ENCODE measurements at regions not wholly inside any gene's neighbourhood (a gene's known extent, or its start where the extent isn't known, plus 50 kb on each side); places are given as distances from the start of the nearest gene placed in this dataset.

DNA sequence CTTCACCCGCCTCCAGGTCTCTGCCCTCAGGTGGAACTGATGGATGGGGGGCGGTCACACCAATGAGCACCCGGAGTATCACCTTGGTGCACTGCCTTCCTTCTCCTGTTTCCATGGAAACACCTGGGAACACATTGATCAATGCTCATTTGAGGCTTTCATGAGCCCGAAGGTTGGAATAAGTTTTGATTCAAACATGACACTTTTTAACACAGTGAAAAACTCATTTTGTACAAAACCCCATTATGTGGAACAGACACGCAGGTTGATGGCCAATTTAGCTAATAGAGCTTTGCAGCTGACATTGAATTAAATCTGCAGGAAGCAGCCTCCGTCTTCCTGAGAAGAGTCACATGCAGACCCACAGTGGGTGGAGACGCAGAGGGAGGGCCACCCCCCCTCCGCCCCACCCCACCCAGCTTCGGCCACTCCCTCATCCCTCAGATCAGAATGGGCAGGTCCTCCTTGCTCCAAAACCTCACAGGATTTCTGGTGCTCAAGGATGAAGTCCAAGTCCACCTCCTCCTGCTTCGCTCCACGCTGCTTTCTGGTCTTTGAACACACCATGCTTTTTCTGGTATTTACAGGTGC is 96.0 kb upstream of the MYCN start:
- no peaks in the 10 kb centered on the region for H3K27me3 ChIP-seq (ENCODE audit: insufficient read depth, low read length)
- H3K79me2 ChIP-seq (ENCODE audit: insufficient read depth, low read length) = no peaks in the 10 kb centered on the region
- H4K20me1 ChIP-seq (ENCODE audit: insufficient read depth, low read length) = no peaks in the 10 kb centered on the region
- H3K4me3 ChIP-seq (ENCODE audit: insufficient read depth, low read length) = no peak overlapping the region
- no peak overlapping the region for H3K4me2 ChIP-seq (ENCODE audit: insufficient read depth, low read length)
- H3K4me1 ChIP-seq (ENCODE audit: insufficient read depth, low read length) = no peaks in the 10 kb centered on the region
- TF ChIP-seq, protein P1, sequence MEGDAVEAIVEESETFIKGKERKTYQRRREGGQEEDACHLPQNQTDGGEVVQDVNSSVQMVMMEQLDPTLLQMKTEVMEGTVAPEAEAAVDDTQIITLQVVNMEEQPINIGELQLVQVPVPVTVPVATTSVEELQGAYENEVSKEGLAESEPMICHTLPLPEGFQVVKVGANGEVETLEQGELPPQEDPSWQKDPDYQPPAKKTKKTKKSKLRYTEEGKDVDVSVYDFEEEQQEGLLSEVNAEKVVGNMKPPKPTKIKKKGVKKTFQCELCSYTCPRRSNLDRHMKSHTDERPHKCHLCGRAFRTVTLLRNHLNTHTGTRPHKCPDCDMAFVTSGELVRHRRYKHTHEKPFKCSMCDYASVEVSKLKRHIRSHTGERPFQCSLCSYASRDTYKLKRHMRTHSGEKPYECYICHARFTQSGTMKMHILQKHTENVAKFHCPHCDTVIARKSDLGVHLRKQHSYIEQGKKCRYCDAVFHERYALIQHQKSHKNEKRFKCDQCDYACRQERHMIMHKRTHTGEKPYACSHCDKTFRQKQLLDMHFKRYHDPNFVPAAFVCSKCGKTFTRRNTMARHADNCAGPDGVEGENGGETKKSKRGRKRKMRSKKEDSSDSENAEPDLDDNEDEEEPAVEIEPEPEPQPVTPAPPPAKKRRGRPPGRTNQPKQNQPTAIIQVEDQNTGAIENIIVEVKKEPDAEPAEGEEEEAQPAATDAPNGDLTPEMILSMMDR (IDR thresholded peaks at IDR 0.05; ENCODE audit: extremely low read depth, low read depth, low read length) = no peak
- no peak for DNase-seq (ENCODE audit: insufficient read length, low spot score, missing footprints)
- H3K9me3 ChIP-seq (ENCODE audit: low read depth, low read length) = no peaks in the 10 kb centered on the region
- H3K27ac ChIP-seq (ENCODE audit: low read depth, low read length) = no peak overlapping the region
- no peaks in the 10 kb centered on the region for H3K36me3 ChIP-seq (ENCODE audit: insufficient read depth, low read length)
- H2AFZ ChIP-seq (ENCODE audit: low read length) = no peak overlapping the region

DNA sequence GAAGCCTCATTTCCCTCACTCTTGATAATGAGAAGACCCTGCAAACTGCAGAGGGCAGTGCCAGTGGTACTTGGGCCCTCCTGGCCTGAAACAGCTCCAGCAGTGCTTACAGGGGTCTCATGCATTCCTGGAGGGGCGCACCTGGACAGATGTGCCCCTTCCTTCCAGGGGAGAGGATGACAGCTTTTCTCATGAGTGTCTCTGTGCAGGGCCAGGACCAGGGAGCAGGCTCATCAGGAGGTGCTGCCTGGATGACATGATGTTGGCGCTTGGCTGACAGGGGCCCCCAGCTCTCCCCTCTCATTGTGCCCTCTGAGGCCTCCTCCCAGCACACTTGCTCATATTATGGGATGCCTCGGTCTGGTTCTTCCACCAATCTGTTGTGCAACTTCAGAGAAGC is 95.1 kb upstream of the MYCN start:
- Histone ChIP-seq H3K27me3 (ENCODE audit: insufficient read depth, low read length) (no peaks in the 10 kb centered on the region), H3K9me3 (ENCODE audit: low read depth, low read length) (no peaks in the 10 kb centered on the region), H3K4me1 (ENCODE audit: insufficient read depth, low read length) (no peaks in the 10 kb centered on the region), H3K79me2 (ENCODE audit: insufficient read depth, low read length) (no peaks in the 10 kb centered on the region), H3K4me2 (ENCODE audit: insufficient read depth, low read length) (no peak overlapping the region), H3K36me3 (ENCODE audit: insufficient read depth, low read length) (no peaks in the 10 kb centered on the region), H2AFZ (ENCODE audit: low read length) (no peak overlapping the region), H3K27ac (ENCODE audit: low read depth, low read length) (no peak overlapping the region), H4K20me1 (ENCODE audit: insufficient read depth, low read length) (no peaks in the 10 kb centered on the region), H3K4me3 (ENCODE audit: insufficient read depth, low read length) (no peak overlapping the region)
- TF ChIP-seq, protein P1 (IDR thresholded peaks at IDR 0.05; ENCODE audit: extremely low read depth, low read depth, low read length) = no peak
- no peak for DNase-seq (ENCODE audit: insufficient read length, low spot score, missing footprints)

DNA sequence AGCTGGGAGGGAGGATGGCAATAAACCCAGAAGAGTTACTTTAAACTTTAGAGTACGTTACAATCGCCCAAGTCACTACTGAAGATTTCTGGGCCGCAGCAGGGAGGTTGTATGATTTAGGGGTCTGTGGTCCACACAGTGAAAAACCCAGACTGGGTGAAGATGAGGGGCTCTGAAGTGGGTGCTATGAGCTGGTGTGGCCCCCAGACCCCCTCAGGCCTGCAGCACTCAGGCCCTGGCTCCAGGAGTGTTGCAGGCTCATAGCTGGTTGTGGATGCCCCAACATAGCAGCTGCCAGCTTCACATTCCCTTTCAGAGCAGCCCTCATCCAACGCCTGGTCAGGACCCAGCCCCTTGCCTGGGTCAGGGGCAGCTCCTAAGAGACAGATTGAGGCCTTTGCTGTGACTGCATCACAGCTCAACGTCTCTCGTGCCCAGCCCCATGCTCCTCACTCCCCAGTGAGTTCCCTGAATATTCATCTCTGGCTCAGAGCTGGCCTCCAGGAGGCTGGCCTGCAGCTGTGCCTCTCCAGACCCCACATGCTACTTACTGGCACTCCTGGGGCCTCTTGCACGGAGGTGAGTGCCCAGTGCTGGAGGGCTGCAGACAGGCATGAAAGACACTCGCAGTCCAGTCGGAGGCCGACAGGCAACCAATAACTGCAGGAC is 94.5 kb upstream of the MYCN start:
- H3K27me3 ChIP-seq (ENCODE audit: insufficient read depth, low read length) = no peaks in the 10 kb centered on the region
- no peaks in the 10 kb centered on the region for H4K20me1 ChIP-seq (ENCODE audit: insufficient read depth, low read length)
- DNase-seq (ENCODE audit: insufficient read length, low spot score, missing footprints) = no peak
- no peak overlapping the region for H2AFZ ChIP-seq (ENCODE audit: low read length)
- no peak overlapping the region for H3K4me3 ChIP-seq (ENCODE audit: insufficient read depth, low read length)
- TF ChIP-seq, protein P1 (IDR thresholded peaks at IDR 0.05; ENCODE audit: extremely low read depth, low read depth, low read length) = no peak
- H3K36me3 ChIP-seq (ENCODE audit: insufficient read depth, low read length) = no peaks in the 10 kb centered on the region
- no peaks in the 10 kb centered on the region for H3K4me1 ChIP-seq (ENCODE audit: insufficient read depth, low read length)
- H3K9me3 ChIP-seq (ENCODE audit: low read depth, low read length) = no peaks in the 10 kb centered on the region
- no peak overlapping the region for H3K27ac ChIP-seq (ENCODE audit: low read depth, low read length)
- H3K79me2 ChIP-seq (ENCODE audit: insufficient read depth, low read length) = no peaks in the 10 kb centered on the region
- H3K4me2 ChIP-seq (ENCODE audit: insufficient read depth, low read length) = no peak overlapping the region

DNA sequence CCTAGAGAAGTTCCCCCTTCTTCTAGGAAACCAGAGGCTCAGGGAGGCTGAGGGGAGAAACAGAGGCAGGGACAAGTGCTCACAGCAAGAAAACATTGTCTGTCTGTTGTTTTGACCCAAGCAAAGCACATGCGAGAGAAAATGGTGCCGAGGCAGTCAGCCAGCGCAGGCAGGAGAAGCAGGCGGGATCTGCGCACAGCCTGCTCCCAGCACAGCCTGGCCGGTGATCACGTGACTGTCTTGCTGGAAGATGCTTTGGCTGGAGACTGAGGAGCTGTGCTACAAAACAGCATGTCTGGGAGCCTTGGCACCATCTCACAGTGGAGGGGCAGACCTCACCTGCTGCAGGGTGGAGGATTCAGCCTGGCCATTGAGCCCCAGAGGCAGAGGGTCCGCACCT is 93.7 kb upstream of the MYCN start:
- Histone ChIP-seq H3K4me1 (ENCODE audit: insufficient read depth, low read length) (no peaks in the 10 kb centered on the region), H3K4me3 (ENCODE audit: insufficient read depth, low read length) (no peak overlapping the region), H2AFZ (ENCODE audit: low read length) (no peak overlapping the region), H3K27me3 (ENCODE audit: insufficient read depth, low read length) (no peaks in the 10 kb centered on the region), H3K79me2 (ENCODE audit: insufficient read depth, low read length) (no peaks in the 10 kb centered on the region), H3K36me3 (ENCODE audit: insufficient read depth, low read length) (no peaks in the 10 kb centered on the region), H3K27ac (ENCODE audit: low read depth, low read length) (no peak overlapping the region), H3K9me3 (ENCODE audit: low read depth, low read length) (no peaks in the 10 kb centered on the region), H4K20me1 (ENCODE audit: insufficient read depth, low read length) (no peaks in the 10 kb centered on the region), H3K4me2 (ENCODE audit: insufficient read depth, low read length) (no peak overlapping the region)
- DNase-seq (ENCODE audit: insufficient read length, low spot score, missing footprints) = no peak
- TF ChIP-seq, protein P1 (IDR thresholded peaks at IDR 0.05; ENCODE audit: extremely low read depth, low read depth, low read length) = no peak

Measured in osteoblast (primary cell).